Mammary epithelial cell (primary cell): ENCODE measurements at regions not wholly inside any gene's neighbourhood (a gene's known extent, or its start where the extent isn't known, plus 50 kb on each side); places are given as distances from the start of the nearest gene placed in this dataset.

Experiments
- CTCF ChIP-seq, 2 donors: IDR thresholded peaks in 1 of 2; conservative IDR thresholded peaks in 1 of 2; 2 replicates each; pipeline ENCODE4 v1.5.1; 2011 to 2012; ENCODE audit warnings: inconsistent platforms in 2 of 2, low read length in 2 of 2, mild to moderate bottlenecking in 2 of 2, control low read depth in 1 of 2, low read depth in 1 of 2; ENCODE audit not compliant: insufficient read depth in 1 of 2; ENCODE audit errors: extremely low read depth in 1 of 2
- EZH2 ChIP-seq: IDR thresholded peaks from 2 replicates; pipeline ENCODE4 v1.6.1; 2012; ENCODE audit warnings: low read length, inconsistent platforms, borderline replicate concordance

GRCh38 chr5:40276426-40277102, 403.2 kb upstream of the PTGER4 start:
- TF ChIP-seq CTCF (conservative IDR thresholded peaks at IDR 0.05 in 1 of 2, IDR thresholded peaks at IDR 0.05 in 1 of 2; ENCODE audit: extremely low read depth in 1 of 2, insufficient read depth in 1 of 2, low read depth in 1 of 2, low read length in 2 of 2) (no peak), EZH2 (no peak)
